Uterus (tissue), 2 donors: ENCODE measurements at regions not wholly inside any gene's neighbourhood (a gene's known extent, or its start where the extent isn't known, plus 50 kb on each side); places are given as distances from the start of the nearest gene placed in this dataset.

ENCODE experiments used
- POLR2A ChIP-seq, 2 donors: fragments of 450-650 bp; IDR thresholded peaks; one replicate each; pipeline ENCODE4 v1.6.1; 2016; ENCODE audit warnings: antibody characterized with exemption in 2 of 2, mild to moderate bottlenecking in 1 of 2, moderate library complexity in 1 of 2
- TF ChIP-seq, protein P1 (sequence below), 4 experiments: fragments of 200-600 bp in 2 of 4; fragments of 450-650 bp in 2 of 4; sonication (generic) in 2 of 4; IDR thresholded peaks; one replicate each; pipeline ENCODE4 v1.5.1; 2016 to 2019; ENCODE audit warnings: antibody characterized with exemption in 4 of 4, mild to moderate bottlenecking in 2 of 4, moderate library complexity in 1 of 4

GRCh38 chr14:39773387-39774126, 341.3 kb upstream of the FBXO33 start:
- no peak for TF ChIP-seq POLR2A (IDR thresholded peaks at IDR 0.05)
- TF ChIP-seq, protein P1, sequence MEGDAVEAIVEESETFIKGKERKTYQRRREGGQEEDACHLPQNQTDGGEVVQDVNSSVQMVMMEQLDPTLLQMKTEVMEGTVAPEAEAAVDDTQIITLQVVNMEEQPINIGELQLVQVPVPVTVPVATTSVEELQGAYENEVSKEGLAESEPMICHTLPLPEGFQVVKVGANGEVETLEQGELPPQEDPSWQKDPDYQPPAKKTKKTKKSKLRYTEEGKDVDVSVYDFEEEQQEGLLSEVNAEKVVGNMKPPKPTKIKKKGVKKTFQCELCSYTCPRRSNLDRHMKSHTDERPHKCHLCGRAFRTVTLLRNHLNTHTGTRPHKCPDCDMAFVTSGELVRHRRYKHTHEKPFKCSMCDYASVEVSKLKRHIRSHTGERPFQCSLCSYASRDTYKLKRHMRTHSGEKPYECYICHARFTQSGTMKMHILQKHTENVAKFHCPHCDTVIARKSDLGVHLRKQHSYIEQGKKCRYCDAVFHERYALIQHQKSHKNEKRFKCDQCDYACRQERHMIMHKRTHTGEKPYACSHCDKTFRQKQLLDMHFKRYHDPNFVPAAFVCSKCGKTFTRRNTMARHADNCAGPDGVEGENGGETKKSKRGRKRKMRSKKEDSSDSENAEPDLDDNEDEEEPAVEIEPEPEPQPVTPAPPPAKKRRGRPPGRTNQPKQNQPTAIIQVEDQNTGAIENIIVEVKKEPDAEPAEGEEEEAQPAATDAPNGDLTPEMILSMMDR (IDR thresholded peaks at IDR 0.05), result no peak
